ENCODE measurements at regions not wholly inside any gene's neighbourhood (a gene's known extent, or its start where the extent isn't known, plus 50 kb on each side); places are given as distances from the start of the nearest gene placed in this dataset.
"Not testable (repeated sequence)": the region's sequence is repeated elsewhere in the genome, so short reads cannot be mapped to it uniquely, and the experiment has no call there.

DNA sequence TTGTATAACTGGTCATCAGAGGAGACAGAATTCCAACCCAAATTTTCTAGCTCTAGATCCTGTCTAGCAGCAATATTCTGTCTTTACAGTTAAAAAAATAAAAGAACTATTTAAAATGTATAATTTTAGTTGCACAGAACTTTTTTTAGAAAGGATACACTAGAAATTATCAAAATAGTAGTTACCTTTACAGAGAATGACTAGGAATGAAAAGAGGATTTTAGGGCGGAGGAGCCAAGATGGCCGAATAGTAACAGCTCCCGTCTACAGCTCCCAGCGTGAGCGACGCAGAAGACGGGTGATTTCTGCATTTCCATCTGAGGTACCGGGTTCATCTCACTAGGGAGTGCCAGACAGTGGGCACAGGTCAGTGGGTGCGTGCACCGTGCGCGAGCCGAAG is 66.3 kb downstream of the FEZF1 start:
- not testable (repeated sequence) for H3K4me1 ChIP-seq (ENCODE audit: insufficient read depth, low read length); H2BK5ac ChIP-seq (ENCODE audit: insufficient read length, low read length); H3K4me1 Mint-ChIP-seq; H3K14ac ChIP-seq (ENCODE audit: insufficient read depth, low read length); H3K23me2 ChIP-seq (ENCODE audit: insufficient read length, low read depth, low read length, poor library complexity, severe bottlenecking); H3K79me2 ChIP-seq (ENCODE audit: insufficient read depth, low read length); H4K5ac ChIP-seq (ENCODE audit: insufficient read length, low read depth, low read length); H3K9ac ChIP-seq (ENCODE audit: extremely low read depth, insufficient read length, low read length); H3K23ac ChIP-seq (ENCODE audit: insufficient read length, low read depth, low read length); H3K27me3 ChIP-seq (ENCODE audit: insufficient read depth, low read length); H4K8ac ChIP-seq (replicated peaks; ENCODE audit: insufficient read length, low read depth, low read length); H3K4me2 ChIP-seq (ENCODE audit: insufficient read depth, insufficient read length, low read length); H3T11ph ChIP-seq (ENCODE audit: low read length); H2BK120ac ChIP-seq (ENCODE audit: low read depth, low read length, poor library complexity, severe bottlenecking); DNase-seq; H2AFZ ChIP-seq (ENCODE audit: low read length); H2BK20ac ChIP-seq (ENCODE audit: low read depth, low read length, poor library complexity, severe bottlenecking); H2AK5ac ChIP-seq (ENCODE audit: insufficient read length, low read length); H3K9me3 ChIP-seq (ENCODE audit: control insufficient read depth, low read depth, low read length); H3K4ac ChIP-seq (ENCODE audit: low read depth, low read length); H4K20me1 ChIP-seq (ENCODE audit: control insufficient read depth, insufficient read depth, insufficient read length); H2BK12ac ChIP-seq (ENCODE audit: insufficient read length, low read depth, low read length); H3K27ac ChIP-seq (ENCODE audit: insufficient read length, low read depth, low read length); H2BK15ac ChIP-seq (ENCODE audit: low read depth, low read length); H3K79me1 ChIP-seq (ENCODE audit: insufficient read depth, low read depth, low read length, poor library complexity, severe bottlenecking); H3K27me3 Mint-ChIP-seq (ENCODE audit: low read depth); H3K56ac ChIP-seq (ENCODE audit: insufficient read length, low read depth, low read length); H4K91ac ChIP-seq (ENCODE audit: insufficient read length, low read depth, low read length)
- Mint-ChIP-seq H3K27ac (peak overlapping the region; percentile 94 to 96 (median 96); a peak in 6 of 7 replicates), H3K4me3 (peak overlapping the region; percentile 60 to 74), H3K36me3 (ENCODE audit: insufficient read depth in 1 of 3, low read depth in 3 of 3) (peaks cover 5 to 13% (median 5%) of the 10 kb centered on the region in 3 experiments; a peak in 5 of 7 replicates), H3K9me3 (peaks cover 7 to 10% of the 10 kb centered on the region in 2 experiments; a peak in 4 of 5 replicates)
- H3K18ac ChIP-seq (ENCODE audit: insufficient read length, low read depth, low read length): peak overlapping the region; percentile 75
- no CpG with 5 or more reads among the region's 13 CpGs for WGBS (ENCODE audit: extremely low coverage, insufficient read length, low lambda C conversion rate)

Data from H9 (cell line).